TTC549 (cell line): ENCODE measurements at regions not wholly inside any gene's neighbourhood (a gene's known extent, or its start where the extent isn't known, plus 50 kb on each side); places are given as distances from the start of the nearest gene placed in this dataset.

ENCODE experiments used
- FAIRE-seq: peaks from 2 replicates; lab custom pipeline; 2012; peaks lifted over from hg19 to GRCh38; lab: Jason Lieb, UNC

- FAIRE-seq: no peak
These were observed 236.9 kb upstream of the SASH1 start for GRCh38 chr6:148105695-148106094.

- no peak for FAIRE-seq
These were observed 234.7 kb upstream of the SASH1 start for GRCh38 chr6:148107911-148108310.

GRCh38 chr6:148109732-148110131 is 232.9 kb upstream of the SASH1 start:
- FAIRE-seq: no peak

- no peak for FAIRE-seq
These were observed 231.7 kb upstream of the SASH1 start for GRCh38 chr6:148110925-148111324.

GRCh38 chr6:148112851-148113319 is 229.8 kb upstream of the SASH1 start:
- FAIRE-seq: no peak

- no peak for FAIRE-seq
These were observed 226.6 kb upstream of the SASH1 start for GRCh38 chr6:148116001-148116400.

- FAIRE-seq: no peak
These were observed 224.4 kb upstream of the SASH1 start for GRCh38 chr6:148118244-148118643.

- no peak for FAIRE-seq
These were observed 214.5 kb upstream of the SASH1 start for GRCh38 chr6:148128014-148128730.

GRCh38 chr6:148134592-148134991 is 208.0 kb upstream of the SASH1 start:
- FAIRE-seq: no peak

- no peak for FAIRE-seq
These were observed 206.1 kb upstream of the SASH1 start for GRCh38 chr6:148136586-148136985.

GRCh38 chr6:148137652-148138051 is 205.0 kb upstream of the SASH1 start:
- no peak for FAIRE-seq

- no peak for FAIRE-seq
These were observed 204.1 kb upstream of the SASH1 start for GRCh38 chr6:148138573-148138972.

GRCh38 chr6:148140772-148141557 is 201.7 kb upstream of the SASH1 start:
- FAIRE-seq: no peak

- no peak for FAIRE-seq
These were observed 199.8 kb upstream of the SASH1 start for GRCh38 chr6:148142821-148143220.

- no peak for FAIRE-seq
These were observed 198.9 kb upstream of the SASH1 start for GRCh38 chr6:148143771-148144170.

GRCh38 chr6:148144917-148145521 is 197.6 kb upstream of the SASH1 start:
- peak; percentile 81 for FAIRE-seq

GRCh38 chr6:148146717-148147462 is 195.7 kb upstream of the SASH1 start:
- no peak for FAIRE-seq

- FAIRE-seq: no peak
These were observed 195.2 kb upstream of the SASH1 start for GRCh38 chr6:148147463-148147830.

- no peak for FAIRE-seq
These were observed 190.6 kb upstream of the SASH1 start for GRCh38 chr6:148151896-148152643.

- no peak for FAIRE-seq
These were observed 188.0 kb upstream of the SASH1 start for GRCh38 chr6:148154668-148155067.

- no peak for FAIRE-seq
These were observed 187.3 kb upstream of the SASH1 start for GRCh38 chr6:148155293-148155692.

- no peak for FAIRE-seq
These were observed 184.8 kb upstream of the SASH1 start for GRCh38 chr6:148157841-148158240.
